Muscle layer of colon (tissue), 2 donors: ENCODE measurements at regions not wholly inside any gene's neighbourhood (a gene's known extent, or its start where the extent isn't known, plus 50 kb on each side); places are given as distances from the start of the nearest gene placed in this dataset.

Source experiments
- H3K27ac ChIP-seq: one replicate; pipeline ENCODE4 v1.7.0; 2013; ENCODE audit warnings: low read depth, mild to moderate bottlenecking, low read length, moderate library complexity
- H3K27me3 ChIP-seq, 2 donors: one replicate each; pipeline ENCODE4 v1.7.0; 2013; ENCODE audit warnings: low read length in 2 of 2, mild to moderate bottlenecking in 2 of 2; ENCODE audit not compliant: insufficient read depth in 2 of 2, control insufficient read depth in 1 of 2
- H3K36me3 ChIP-seq: one replicate; pipeline ENCODE4 v1.7.0; 2013; ENCODE audit warnings: mild to moderate bottlenecking, low read length; ENCODE audit not compliant: insufficient read depth
- H3K4me1 ChIP-seq: one replicate; pipeline ENCODE4 v1.7.0; 2013; ENCODE audit warnings: mild to moderate bottlenecking, low read length; ENCODE audit not compliant: insufficient read depth
- H3K4me3 ChIP-seq, 2 donors: one replicate each; pipeline ENCODE4 v1.7.0; 2013; ENCODE audit warnings: low read length in 2 of 2, low read depth in 1 of 2, mild to moderate bottlenecking in 1 of 2, moderate library complexity in 1 of 2
- H3K9ac ChIP-seq: one replicate; pipeline ENCODE4 v1.7.0; 2013; ENCODE audit warnings: low read length
- H3K9me3 ChIP-seq: one replicate; pipeline ENCODE4 v1.7.0; 2013; ENCODE audit warnings: mild to moderate bottlenecking, low read length
- donor health status: abdominal sarcoma.
- donor health status: Adenocarcinoma of cecum.

- no peak overlapping the region for H3K9ac ChIP-seq
- no peak overlapping the region for H3K27ac ChIP-seq
- H3K27me3 ChIP-seq, result no peaks in the 10 kb centered on the region
- no peak overlapping the region for H3K4me3 ChIP-seq
- H3K36me3 ChIP-seq, result no peaks in the 10 kb centered on the region
- H3K4me1 ChIP-seq, result no peaks in the 10 kb centered on the region
- H3K9me3 ChIP-seq, result no peaks in the 10 kb centered on the region
Measured at GRCh38 chr13:47109028-47109427, 212.2 kb upstream of the HTR2A start.

- Histone ChIP-seq H3K4me3 (no peak overlapping the region), H3K27me3 (no peaks in the 10 kb centered on the region), H3K36me3 (no peaks in the 10 kb centered on the region), H3K27ac (no peak overlapping the region), H3K4me1 (no peaks in the 10 kb centered on the region), H3K9me3 (no peaks in the 10 kb centered on the region), H3K9ac (no peak overlapping the region)
Measured at GRCh38 chr13:47100214-47100853, 203.5 kb upstream of the HTR2A start.

- no peaks in the 10 kb centered on the region for H3K27me3 ChIP-seq
- H3K9ac ChIP-seq, result no peak overlapping the region
- no peaks in the 10 kb centered on the region for H3K9me3 ChIP-seq
- H3K27ac ChIP-seq, result no peak overlapping the region
- peaks cover 13% of the 10 kb centered on the region for H3K4me1 ChIP-seq
- no peak overlapping the region for H3K4me3 ChIP-seq
- H3K36me3 ChIP-seq, result no peaks in the 10 kb centered on the region
Measured at GRCh38 chr13:47094734-47095434, 198.0 kb upstream of the HTR2A start.

- Histone ChIP-seq H3K27me3 (no peaks in the 10 kb centered on the region), H3K4me1 (peaks cover 21% of the 10 kb centered on the region), H3K9me3 (no peaks in the 10 kb centered on the region), H3K9ac (no peak overlapping the region), H3K36me3 (no peaks in the 10 kb centered on the region), H3K27ac (no peak overlapping the region), H3K4me3 (no peak overlapping the region)
Measured at GRCh38 chr13:47092202-47092601, 195.3 kb upstream of the HTR2A start.

GRCh38 chr13:47087841-47088240 is 191.0 kb upstream of the HTR2A start:
- Histone ChIP-seq H3K4me3 (no peak overlapping the region), H3K36me3 (no peaks in the 10 kb centered on the region), H3K9ac (no peak overlapping the region), H3K9me3 (no peaks in the 10 kb centered on the region), H3K27ac (no peak overlapping the region), H3K4me1 (peaks cover 16% of the 10 kb centered on the region), H3K27me3 (no peaks in the 10 kb centered on the region)

- Histone ChIP-seq H3K9me3 (no peaks in the 10 kb centered on the region), H3K27ac (no peak overlapping the region), H3K27me3 (no peaks in the 10 kb centered on the region), H3K4me1 (peaks cover 10% of the 10 kb centered on the region), H3K9ac (no peak overlapping the region), H3K4me3 (no peak overlapping the region), H3K36me3 (no peaks in the 10 kb centered on the region)
Measured at GRCh38 chr13:47087241-47087640, 190.4 kb upstream of the HTR2A start.

- Histone ChIP-seq H3K9ac (no peak overlapping the region), H3K4me1 (peaks cover 8% of the 10 kb centered on the region), H3K9me3 (no peaks in the 10 kb centered on the region), H3K36me3 (no peaks in the 10 kb centered on the region), H3K27me3 (no peaks in the 10 kb centered on the region), H3K27ac (no peak overlapping the region), H3K4me3 (no peak overlapping the region)
Measured at GRCh38 chr13:47085346-47085745, 188.5 kb upstream of the HTR2A start.

GRCh38 chr13:47081850-47082249 is 185.0 kb upstream of the HTR2A start:
- Histone ChIP-seq H3K4me3 (no peak overlapping the region), H3K27me3 (no peaks in the 10 kb centered on the region), H3K9ac (no peak overlapping the region), H3K36me3 (no peaks in the 10 kb centered on the region), H3K9me3 (no peaks in the 10 kb centered on the region), H3K27ac (no peak overlapping the region), H3K4me1 (no peaks in the 10 kb centered on the region)

- H3K4me1 ChIP-seq, result no peaks in the 10 kb centered on the region
- no peaks in the 10 kb centered on the region for H3K9me3 ChIP-seq
- H3K36me3 ChIP-seq, result no peaks in the 10 kb centered on the region
- H3K9ac ChIP-seq, result no peak overlapping the region
- no peak overlapping the region for H3K4me3 ChIP-seq
- no peaks in the 10 kb centered on the region for H3K27me3 ChIP-seq
- no peak overlapping the region for H3K27ac ChIP-seq
Measured at GRCh38 chr13:47081246-47081645, 184.4 kb upstream of the HTR2A start.

- no peak overlapping the region for H3K27ac ChIP-seq
- H3K4me1 ChIP-seq, result no peaks in the 10 kb centered on the region
- H3K36me3 ChIP-seq, result no peaks in the 10 kb centered on the region
- H3K27me3 ChIP-seq, result no peaks in the 10 kb centered on the region
- H3K9ac ChIP-seq, result no peak overlapping the region
- no peaks in the 10 kb centered on the region for H3K9me3 ChIP-seq
- no peak overlapping the region for H3K4me3 ChIP-seq
Measured at GRCh38 chr13:47080621-47081020, 183.8 kb upstream of the HTR2A start.

GRCh38 chr13:47076500-47076899 is 179.6 kb upstream of the HTR2A start:
- Histone ChIP-seq H3K4me1 (no peaks in the 10 kb centered on the region), H3K9me3 (no peaks in the 10 kb centered on the region), H3K4me3 (no peak overlapping the region), H3K27ac (no peak overlapping the region), H3K9ac (no peak overlapping the region), H3K36me3 (no peaks in the 10 kb centered on the region), H3K27me3 (no peaks in the 10 kb centered on the region)

GRCh38 chr13:47069133-47069532 is 172.3 kb upstream of the HTR2A start:
- H3K9ac ChIP-seq, result no peak overlapping the region
- no peak overlapping the region for H3K4me3 ChIP-seq

More at GRCh38 chr13:47069133-47069532, 172.3 kb upstream of the HTR2A start:
- Histone ChIP-seq H3K27ac (no peak overlapping the region), H3K36me3 (no peaks in the 10 kb centered on the region), H3K27me3 (no peaks in the 10 kb centered on the region), H3K4me1 (no peaks in the 10 kb centered on the region), H3K9me3 (no peaks in the 10 kb centered on the region)
